MM.1S (cell line): ENCODE measurements at regions not wholly inside any gene's neighbourhood (a gene's known extent, or its start where the extent isn't known, plus 50 kb on each side); places are given as distances from the start of the nearest gene placed in this dataset.

Source experiments
- DNase-seq: peaks from one replicate; pipeline ENCODE4 v3.0.0-alpha.2; 2015
- H2AFZ ChIP-seq: fragments of 300-600 bp; sonication (generic); 2 replicates; pipeline ENCODE4 v1.6.0; 2016; ENCODE audit warnings: antibody characterized with exemption, low read length
- H3F3A ChIP-seq: fragments of 300-600 bp; sonication (generic); 2 replicates; pipeline ENCODE4 v1.6.1; 2016; ENCODE audit warnings: mild to moderate bottlenecking, antibody characterized with exemption, low read length, moderate library complexity, mixed read lengths; ENCODE audit not compliant: insufficient read depth
- H3K27ac ChIP-seq: fragments of 300-600 bp; sonication (generic); 2 replicates; pipeline ENCODE4 v1.5.1; 2016; ENCODE audit warnings: mild to moderate bottlenecking, low read length
- H3K27me3 ChIP-seq: fragments of 300-600 bp; sonication (generic); replicated peaks from 2 replicates; pipeline ENCODE4 v1.6.0; 2016; ENCODE audit warnings: low read length; ENCODE audit not compliant: insufficient read depth
- H3K36me3 ChIP-seq: fragments of 300-600 bp; sonication (generic); replicated peaks from 2 replicates; pipeline ENCODE4 v1.6.1; 2016; ENCODE audit warnings: mild to moderate bottlenecking, low read length, mixed read lengths; ENCODE audit not compliant: insufficient read depth
- H3K4me1 ChIP-seq: fragments of 300-600 bp; sonication (generic); 2 replicates; pipeline ENCODE4 v1.6.1; 2016; ENCODE audit warnings: low read length, mixed read lengths
- H3K4me2 ChIP-seq: fragments of 300-600 bp; sonication (generic); 2 replicates; pipeline ENCODE4 v1.6.0; 2016; ENCODE audit warnings: low read depth, low read length
- H3K4me3 ChIP-seq: fragments of 300-600 bp; sonication (generic); 2 replicates; pipeline ENCODE4 v1.5.1; 2016; ENCODE audit warnings: low read length, mixed read lengths
- H3K79me2 ChIP-seq: fragments of 300-600 bp; sonication (generic); 2 replicates; pipeline ENCODE4 v1.6.1; 2016; ENCODE audit warnings: mixed run types, low read length, mixed read lengths
- H3K9ac ChIP-seq: fragments of 300-600 bp; sonication (generic); 2 replicates; pipeline ENCODE4 v1.6.1; 2016; ENCODE audit warnings: low read length, mixed read lengths
- H3K9me2 ChIP-seq: fragments of 300-600 bp; sonication (generic); replicated peaks from 2 replicates; pipeline ENCODE4 v1.6.1; 2016; ENCODE audit warnings: mild to moderate bottlenecking, low read length, mixed read lengths; ENCODE audit not compliant: insufficient read depth
- H3K9me3 ChIP-seq: fragments of 300-600 bp; sonication (generic); replicated peaks from 2 replicates; pipeline ENCODE4 v1.6.1; 2016; ENCODE audit warnings: mild to moderate bottlenecking, low read length, mixed read lengths; ENCODE audit not compliant: insufficient read depth
- H4K20me1 ChIP-seq: fragments of 300-600 bp; sonication (generic); 2 replicates; pipeline ENCODE4 v1.6.1; 2016; ENCODE audit warnings: mild to moderate bottlenecking, low read length, moderate library complexity, mixed read lengths; ENCODE audit not compliant: insufficient read depth
- EZH2 ChIP-seq: fragments of 300-600 bp; sonication (generic); optimal IDR thresholded peaks from 2 replicates; pipeline ENCODE3; 2017; ENCODE audit warnings: low read depth, mild to moderate bottlenecking, antibody characterized with exemption, low read length, mixed read lengths
- EZH2phosphoT487 ChIP-seq: fragments of 300-600 bp; sonication (generic); IDR thresholded peaks from 2 replicates; pipeline ENCODE4 v1.6.1; 2018; ENCODE audit warnings: antibody characterized with exemption, low read length
- TF ChIP-seq, protein P1 (sequence below): fragments of 300-600 bp; sonication (generic); IDR thresholded peaks from 2 replicates; pipeline ENCODE4 v1.5.1; 2016; ENCODE audit warnings: antibody characterized with exemption, low read length, mixed read lengths

DNA sequence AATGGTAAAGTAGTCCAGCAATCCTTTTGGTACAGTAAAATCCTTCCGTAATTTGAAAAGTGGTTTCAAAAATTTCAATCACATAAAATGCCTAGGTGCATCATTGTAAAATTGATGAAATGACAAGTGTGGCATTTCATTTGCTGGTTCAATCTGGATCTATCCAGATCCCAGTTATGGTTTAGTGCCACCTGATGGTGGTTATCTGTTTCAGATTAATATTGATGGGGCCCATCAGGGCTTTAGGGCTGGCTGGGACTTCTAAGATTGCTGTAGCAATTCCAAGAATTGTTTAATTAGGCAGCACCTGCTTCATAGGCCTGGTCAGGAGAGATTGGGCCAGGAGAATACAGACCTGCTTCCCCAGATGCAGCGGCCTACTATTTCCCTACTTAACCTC lies 55.5 kb upstream of the PIK3C3 start:
- Histone ChIP-seq H3K4me3 (no peak overlapping the region), H2AFZ (no peak overlapping the region), H3K27me3 (no peaks in the 10 kb centered on the region), H3F3A (no peaks in the 10 kb centered on the region), H3K9me2 (no peaks in the 10 kb centered on the region), H3K27ac (no peak overlapping the region), H3K79me2 (no peaks in the 10 kb centered on the region), H3K9me3 (no peaks in the 10 kb centered on the region), H3K4me1 (no peaks in the 10 kb centered on the region), H3K4me2 (no peak overlapping the region), H3K9ac (no peak overlapping the region), H4K20me1 (no peaks in the 10 kb centered on the region), H3K36me3 (no peaks in the 10 kb centered on the region)
- TF ChIP-seq EZH2 (no peak), EZH2phosphoT487 (no peak)
- TF ChIP-seq, protein P1, sequence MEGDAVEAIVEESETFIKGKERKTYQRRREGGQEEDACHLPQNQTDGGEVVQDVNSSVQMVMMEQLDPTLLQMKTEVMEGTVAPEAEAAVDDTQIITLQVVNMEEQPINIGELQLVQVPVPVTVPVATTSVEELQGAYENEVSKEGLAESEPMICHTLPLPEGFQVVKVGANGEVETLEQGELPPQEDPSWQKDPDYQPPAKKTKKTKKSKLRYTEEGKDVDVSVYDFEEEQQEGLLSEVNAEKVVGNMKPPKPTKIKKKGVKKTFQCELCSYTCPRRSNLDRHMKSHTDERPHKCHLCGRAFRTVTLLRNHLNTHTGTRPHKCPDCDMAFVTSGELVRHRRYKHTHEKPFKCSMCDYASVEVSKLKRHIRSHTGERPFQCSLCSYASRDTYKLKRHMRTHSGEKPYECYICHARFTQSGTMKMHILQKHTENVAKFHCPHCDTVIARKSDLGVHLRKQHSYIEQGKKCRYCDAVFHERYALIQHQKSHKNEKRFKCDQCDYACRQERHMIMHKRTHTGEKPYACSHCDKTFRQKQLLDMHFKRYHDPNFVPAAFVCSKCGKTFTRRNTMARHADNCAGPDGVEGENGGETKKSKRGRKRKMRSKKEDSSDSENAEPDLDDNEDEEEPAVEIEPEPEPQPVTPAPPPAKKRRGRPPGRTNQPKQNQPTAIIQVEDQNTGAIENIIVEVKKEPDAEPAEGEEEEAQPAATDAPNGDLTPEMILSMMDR = no peak
- DNase-seq = no peak

DNA sequence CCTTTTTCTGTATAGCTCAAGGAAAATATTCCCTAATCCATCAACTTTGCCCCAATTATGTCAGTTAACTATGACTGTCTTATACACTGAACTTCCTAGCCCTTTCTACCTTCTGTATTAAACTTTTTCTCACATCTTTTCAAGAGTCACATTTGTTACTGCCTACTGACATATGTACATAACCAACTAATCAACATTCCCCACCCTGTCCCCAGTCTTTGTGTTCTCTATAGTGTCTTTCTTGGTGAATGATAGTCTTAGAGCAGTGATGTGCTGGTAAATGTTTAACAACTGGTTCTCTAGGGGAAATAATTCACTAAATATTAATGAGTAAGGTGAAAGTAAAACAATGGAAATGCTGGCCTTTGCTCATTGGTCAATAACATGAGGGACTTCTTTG lies 61.6 kb upstream of the PIK3C3 start:
- no peaks in the 10 kb centered on the region for H3K9me2 ChIP-seq
- no peaks in the 10 kb centered on the region for H3K4me1 ChIP-seq
- H3F3A ChIP-seq = no peaks in the 10 kb centered on the region
- no peak overlapping the region for H3K4me3 ChIP-seq
- H3K27ac ChIP-seq = no peak overlapping the region
- H3K4me2 ChIP-seq = no peak overlapping the region
- H3K79me2 ChIP-seq = no peaks in the 10 kb centered on the region
- no peak overlapping the region for H2AFZ ChIP-seq
- no peak overlapping the region for H3K9ac ChIP-seq
- DNase-seq = no peak
- H3K9me3 ChIP-seq = no peaks in the 10 kb centered on the region
- no peaks in the 10 kb centered on the region for H3K27me3 ChIP-seq
- H4K20me1 ChIP-seq = no peaks in the 10 kb centered on the region
- TF ChIP-seq EZH2phosphoT487 (no peak), EZH2 (no peak)
- TF ChIP-seq, protein P1 = no peak
- no peaks in the 10 kb centered on the region for H3K36me3 ChIP-seq

DNA sequence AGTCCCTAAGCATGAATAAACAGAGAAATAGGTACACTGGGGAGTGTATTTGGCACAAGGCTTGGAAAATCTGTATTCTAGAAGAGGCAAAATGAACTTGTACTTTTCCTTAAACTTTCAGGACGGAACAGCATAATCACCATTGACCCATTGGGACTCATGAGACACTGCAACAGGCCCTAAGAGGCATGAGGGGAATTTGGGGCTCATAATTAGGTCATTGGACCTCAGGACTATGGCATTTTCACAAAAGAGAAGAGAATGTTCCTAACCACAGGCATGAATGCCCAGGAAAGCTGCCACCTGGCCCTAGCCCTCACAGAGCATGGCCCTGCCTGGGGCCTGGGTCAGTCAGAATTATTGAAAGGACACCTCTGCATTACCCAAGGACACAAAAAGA lies 67.9 kb upstream of the PIK3C3 start:
- H3K9ac ChIP-seq = no peak overlapping the region
- DNase-seq = no peak
- no peak overlapping the region for H3K4me3 ChIP-seq
- H3K27ac ChIP-seq = no peak overlapping the region
- no peaks in the 10 kb centered on the region for H3F3A ChIP-seq
- no peaks in the 10 kb centered on the region for H3K79me2 ChIP-seq
- H4K20me1 ChIP-seq = no peaks in the 10 kb centered on the region
- TF ChIP-seq, protein P1 = no peak
- TF ChIP-seq EZH2 = no peak
- TF ChIP-seq EZH2phosphoT487 = no peak
- no peaks in the 10 kb centered on the region for H3K9me2 ChIP-seq
- H3K9me3 ChIP-seq = no peaks in the 10 kb centered on the region
- H3K4me2 ChIP-seq = no peak overlapping the region
- H3K4me1 ChIP-seq = no peaks in the 10 kb centered on the region
- no peaks in the 10 kb centered on the region for H3K36me3 ChIP-seq
- no peak overlapping the region for H2AFZ ChIP-seq
- no peaks in the 10 kb centered on the region for H3K27me3 ChIP-seq
